ENCODE measurements at regions not wholly inside any gene's neighbourhood (a gene's known extent, or its start where the extent isn't known, plus 50 kb on each side); places are given as distances from the start of the nearest gene placed in this dataset.

GRCh38 chr11:44418456-44418830, 108.5 kb upstream of the ALX4 start:
- H3K36me3 ChIP-seq (ENCODE audit: insufficient read depth, low read length) = no peaks in the 10 kb centered on the region

GRCh38 chr11:44421090-44421675, 111.2 kb upstream of the ALX4 start:
- no peak for TF ChIP-seq FOXP2 (optimal IDR thresholded peaks at IDR 0.05; ENCODE audit: control extremely low read depth, extremely low read length, insufficient read depth)
- TF ChIP-seq EZH2 (IDR thresholded peaks at IDR 0.05) = no peak
- TF ChIP-seq POLR2AphosphoS5 (IDR thresholded peaks at IDR 0.05; ENCODE audit: borderline replicate concordance, low read depth, low read length) = no peak
- DNase-seq (ENCODE audit: low read depth, low spot score) = no peak
- H3K9ac ChIP-seq (ENCODE audit: insufficient read length) = no peak overlapping the region
- no peaks in the 10 kb centered on the region for H3K36me3 ChIP-seq (ENCODE audit: insufficient read depth, low read length)
- H3K9me3 ChIP-seq (ENCODE audit: low read depth, low read length) = no peaks in the 10 kb centered on the region
- H3K4me3 ChIP-seq = no peak overlapping the region
- H3K27ac ChIP-seq = no peak overlapping the region

More at GRCh38 chr11:44418456-44418830, 108.5 kb upstream of the ALX4 start:
- no peak overlapping the region for H3K4me3 ChIP-seq
- no peak overlapping the region for H3K9ac ChIP-seq (ENCODE audit: insufficient read length)
- H3K27ac ChIP-seq = no peak overlapping the region
- no peak for DNase-seq (ENCODE audit: low read depth, low spot score)
- no peaks in the 10 kb centered on the region for H3K9me3 ChIP-seq (ENCODE audit: low read depth, low read length)
- no peak for TF ChIP-seq EZH2 (IDR thresholded peaks at IDR 0.05)
- no peak for TF ChIP-seq FOXP2 (optimal IDR thresholded peaks at IDR 0.05; ENCODE audit: control extremely low read depth, extremely low read length, insufficient read depth)
- no peak for TF ChIP-seq POLR2AphosphoS5 (IDR thresholded peaks at IDR 0.05; ENCODE audit: borderline replicate concordance, low read depth, low read length)

GRCh38 chr11:44423289-44423688, 113.3 kb upstream of the ALX4 start:
- Histone ChIP-seq H3K9me3 (ENCODE audit: low read depth, low read length) (no peaks in the 10 kb centered on the region), H3K9ac (ENCODE audit: insufficient read length) (no peak overlapping the region), H3K4me3 (no peak overlapping the region), H3K27ac (no peak overlapping the region), H3K36me3 (ENCODE audit: insufficient read depth, low read length) (no peaks in the 10 kb centered on the region)
- no peak for TF ChIP-seq FOXP2 (optimal IDR thresholded peaks at IDR 0.05; ENCODE audit: control extremely low read depth, extremely low read length, insufficient read depth)
- TF ChIP-seq EZH2 (IDR thresholded peaks at IDR 0.05) = no peak
- TF ChIP-seq POLR2AphosphoS5 (IDR thresholded peaks at IDR 0.05; ENCODE audit: borderline replicate concordance, low read depth, low read length) = no peak
- no peak for DNase-seq (ENCODE audit: low read depth, low spot score)

- H3K9ac ChIP-seq (ENCODE audit: insufficient read length) = no peak overlapping the region
- no peak overlapping the region for H3K4me3 ChIP-seq
- H3K27ac ChIP-seq = no peak overlapping the region
- no peak for DNase-seq (ENCODE audit: low read depth, low spot score)
- TF ChIP-seq POLR2AphosphoS5 (IDR thresholded peaks at IDR 0.05; ENCODE audit: borderline replicate concordance, low read depth, low read length) (no peak), FOXP2 (optimal IDR thresholded peaks at IDR 0.05; ENCODE audit: control extremely low read depth, extremely low read length, insufficient read depth) (no peak), EZH2 (IDR thresholded peaks at IDR 0.05) (no peak)
- no peaks in the 10 kb centered on the region for H3K9me3 ChIP-seq (ENCODE audit: low read depth, low read length)
- H3K36me3 ChIP-seq (ENCODE audit: insufficient read depth, low read length) = no peaks in the 10 kb centered on the region
These were observed 114.9 kb upstream of the ALX4 start for GRCh38 chr11:44424841-44425240.

GRCh38 chr11:44426119-44426518, 116.2 kb upstream of the ALX4 start:
- no peak overlapping the region for H3K27ac ChIP-seq
- H3K9ac ChIP-seq (ENCODE audit: insufficient read length) = no peak overlapping the region
- TF ChIP-seq EZH2 (IDR thresholded peaks at IDR 0.05) (no peak), FOXP2 (optimal IDR thresholded peaks at IDR 0.05; ENCODE audit: control extremely low read depth, extremely low read length, insufficient read depth) (no peak), POLR2AphosphoS5 (IDR thresholded peaks at IDR 0.05; ENCODE audit: borderline replicate concordance, low read depth, low read length) (no peak)
- H3K4me3 ChIP-seq = no peak overlapping the region
- no peaks in the 10 kb centered on the region for H3K36me3 ChIP-seq (ENCODE audit: insufficient read depth, low read length)
- DNase-seq (ENCODE audit: low read depth, low spot score) = no peak
- H3K9me3 ChIP-seq (ENCODE audit: low read depth, low read length) = no peaks in the 10 kb centered on the region

- H3K9ac ChIP-seq (ENCODE audit: insufficient read length) = no peak overlapping the region
- H3K36me3 ChIP-seq (ENCODE audit: insufficient read depth, low read length) = no peaks in the 10 kb centered on the region
- no peak for DNase-seq (ENCODE audit: low read depth, low spot score)
- H3K27ac ChIP-seq = no peak overlapping the region
- TF ChIP-seq EZH2 (IDR thresholded peaks at IDR 0.05) (no peak), POLR2AphosphoS5 (IDR thresholded peaks at IDR 0.05; ENCODE audit: borderline replicate concordance, low read depth, low read length) (no peak), FOXP2 (optimal IDR thresholded peaks at IDR 0.05; ENCODE audit: control extremely low read depth, extremely low read length, insufficient read depth) (no peak)
- H3K4me3 ChIP-seq = no peak overlapping the region
- H3K9me3 ChIP-seq (ENCODE audit: low read depth, low read length) = no peaks in the 10 kb centered on the region
These were observed 117.0 kb upstream of the ALX4 start for GRCh38 chr11:44426958-44427357.

- Histone ChIP-seq H3K9ac (ENCODE audit: insufficient read length) (no peak overlapping the region), H3K4me3 (no peak overlapping the region), H3K27ac (no peak overlapping the region), H3K36me3 (ENCODE audit: insufficient read depth, low read length) (no peaks in the 10 kb centered on the region), H3K9me3 (ENCODE audit: low read depth, low read length) (no peaks in the 10 kb centered on the region)
- no peak for TF ChIP-seq POLR2AphosphoS5 (IDR thresholded peaks at IDR 0.05; ENCODE audit: borderline replicate concordance, low read depth, low read length)
- TF ChIP-seq EZH2 (IDR thresholded peaks at IDR 0.05) = no peak
- TF ChIP-seq FOXP2 (optimal IDR thresholded peaks at IDR 0.05; ENCODE audit: control extremely low read depth, extremely low read length, insufficient read depth) = no peak
- DNase-seq (ENCODE audit: low read depth, low spot score) = no peak
These were observed 117.5 kb upstream of the ALX4 start for GRCh38 chr11:44427432-44427831.

GRCh38 chr11:44430140-44430539, 120.2 kb upstream of the ALX4 start:
- no peak for TF ChIP-seq EZH2 (IDR thresholded peaks at IDR 0.05)
- no peak for TF ChIP-seq FOXP2 (optimal IDR thresholded peaks at IDR 0.05; ENCODE audit: control extremely low read depth, extremely low read length, insufficient read depth)
- TF ChIP-seq POLR2AphosphoS5 (IDR thresholded peaks at IDR 0.05; ENCODE audit: borderline replicate concordance, low read depth, low read length) = no peak

GRCh38 chr11:44434191-44434590, 124.3 kb upstream of the ALX4 start:
- Histone ChIP-seq H3K36me3 (ENCODE audit: insufficient read depth, low read length) (no peaks in the 10 kb centered on the region), H3K27ac (no peak overlapping the region)
- DNase-seq (ENCODE audit: low read depth, low spot score) = no peak

More at GRCh38 chr11:44430140-44430539, 120.2 kb upstream of the ALX4 start:
- Histone ChIP-seq H3K4me3 (no peak overlapping the region), H3K9ac (ENCODE audit: insufficient read length) (no peak overlapping the region), H3K27ac (no peak overlapping the region), H3K36me3 (ENCODE audit: insufficient read depth, low read length) (no peaks in the 10 kb centered on the region), H3K9me3 (ENCODE audit: low read depth, low read length) (no peaks in the 10 kb centered on the region)
- no peak for DNase-seq (ENCODE audit: low read depth, low spot score)

More at GRCh38 chr11:44434191-44434590, 124.3 kb upstream of the ALX4 start:
- Histone ChIP-seq H3K9ac (ENCODE audit: insufficient read length) (no peak overlapping the region), H3K9me3 (ENCODE audit: low read depth, low read length) (no peaks in the 10 kb centered on the region), H3K4me3 (no peak overlapping the region)
- no peak for TF ChIP-seq POLR2AphosphoS5 (IDR thresholded peaks at IDR 0.05; ENCODE audit: borderline replicate concordance, low read depth, low read length)
- no peak for TF ChIP-seq EZH2 (IDR thresholded peaks at IDR 0.05)
- TF ChIP-seq FOXP2 (optimal IDR thresholded peaks at IDR 0.05; ENCODE audit: control extremely low read depth, extremely low read length, insufficient read depth) = no peak

Measured in SK-N-MC (cell line).